Fibroblast of villous mesenchyme (primary cell): ENCODE measurements at regions not wholly inside any gene's neighbourhood (a gene's known extent, or its start where the extent isn't known, plus 50 kb on each side); places are given as distances from the start of the nearest gene placed in this dataset.

Experiments
- DNase-seq: peaks from one replicate; pipeline ENCODE4 v3.0.0-alpha.2; 2010; ENCODE audit warnings: low read depth
- H3K4me3 ChIP-seq: 2 replicates; pipeline ENCODE4 v1.5.1; 2011; ENCODE audit warnings: low read depth, mild to moderate bottlenecking, low read length
- CTCF ChIP-seq: IDR thresholded peaks from 2 replicates; pipeline ENCODE4 v1.5.1; 2012; ENCODE audit warnings: low read depth, mild to moderate bottlenecking, low read length; ENCODE audit not compliant: insufficient read depth

GRCh38 chr9:26034786-26035185 is 356.5 kb upstream of the TUSC1 start:
- no peak overlapping the region for H3K4me3 ChIP-seq
- no peak for TF ChIP-seq CTCF
- no peak for DNase-seq

GRCh38 chr9:26033336-26033735 is 355.1 kb upstream of the TUSC1 start:
- no peak overlapping the region for H3K4me3 ChIP-seq
- no peak for TF ChIP-seq CTCF
- no peak for DNase-seq

GRCh38 chr9:26026423-26027100 is 348.3 kb upstream of the TUSC1 start:
- TF ChIP-seq CTCF, result no peak
- H3K4me3 ChIP-seq, result no peak overlapping the region
- no peak for DNase-seq

- DNase-seq, result no peak
- TF ChIP-seq CTCF, result no peak
- H3K4me3 ChIP-seq, result no peak overlapping the region
Measured at GRCh38 chr9:26013199-26013598, 335.0 kb upstream of the TUSC1 start.

DNA sequence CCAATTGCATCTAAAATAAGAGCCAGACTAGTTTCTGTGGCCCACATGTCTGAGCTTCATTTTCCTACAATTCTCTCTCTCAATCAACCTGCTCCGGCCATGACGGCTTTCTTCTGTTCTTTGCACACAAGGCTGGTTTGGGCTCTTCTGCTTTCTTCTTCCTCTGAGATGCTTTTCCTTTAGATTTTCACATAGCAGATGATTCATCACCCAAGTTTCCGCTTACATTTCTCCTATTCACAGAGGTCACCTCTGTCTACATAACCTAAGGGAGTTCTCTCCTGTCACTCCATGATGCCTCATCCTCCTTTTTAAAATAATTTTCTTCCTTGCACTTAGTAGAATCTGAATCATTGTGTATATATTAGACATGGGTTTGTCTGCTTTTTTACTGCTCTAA is 334.6 kb upstream of the TUSC1 start:
- peak; percentile 23 for DNase-seq
- TF ChIP-seq CTCF, result no peak
- no peak overlapping the region for H3K4me3 ChIP-seq

- no peak for DNase-seq
- TF ChIP-seq CTCF, result no peak
- H3K4me3 ChIP-seq, result no peak overlapping the region
Measured at GRCh38 chr9:25994605-25995004, 316.4 kb upstream of the TUSC1 start.

- H3K4me3 ChIP-seq, result no peak overlapping the region
- TF ChIP-seq CTCF, result no peak
- no peak for DNase-seq
Measured at GRCh38 chr9:25990376-25990775, 312.1 kb upstream of the TUSC1 start.
